ENCODE measurements at regions not wholly inside any gene's neighbourhood (a gene's known extent, or its start where the extent isn't known, plus 50 kb on each side); places are given as distances from the start of the nearest gene placed in this dataset.
A peak's percentile ranks its signal among the peaks of the same experiment; 100 is the strongest.

DNA sequence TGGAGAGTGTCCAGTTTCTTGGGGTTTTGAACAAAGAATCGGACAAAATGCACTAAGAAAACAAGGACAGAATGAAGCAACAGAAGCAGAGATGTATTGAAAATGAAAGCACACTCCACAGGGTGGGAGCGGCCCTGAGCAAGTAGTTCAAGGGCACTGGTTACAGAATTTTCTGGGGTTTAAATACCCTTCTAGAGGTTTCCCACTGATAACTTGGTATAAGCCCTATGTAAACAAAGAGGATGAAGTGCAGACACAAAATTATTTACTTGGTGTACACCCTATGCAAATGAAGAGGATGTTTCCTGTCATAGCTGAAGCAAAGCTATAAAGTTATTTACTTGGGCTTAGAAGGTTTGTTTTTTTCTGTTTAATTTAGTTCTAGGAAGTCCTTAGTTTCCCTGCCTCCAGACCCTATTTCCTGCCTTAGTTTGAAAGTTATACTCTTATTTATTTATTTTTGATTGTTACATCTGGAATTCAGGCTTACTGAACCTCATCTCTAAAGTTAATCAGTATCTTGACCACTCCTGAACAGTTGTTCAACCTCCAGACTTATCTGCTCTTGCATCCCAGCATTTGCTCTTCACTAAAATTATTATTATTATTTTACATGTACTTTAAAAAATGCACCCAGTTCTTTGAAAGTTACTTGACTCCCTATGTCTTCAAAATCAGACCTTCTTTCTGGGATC is 193.5 kb downstream of the SPP2 start:
- no peak for DNase-seq

DNA sequence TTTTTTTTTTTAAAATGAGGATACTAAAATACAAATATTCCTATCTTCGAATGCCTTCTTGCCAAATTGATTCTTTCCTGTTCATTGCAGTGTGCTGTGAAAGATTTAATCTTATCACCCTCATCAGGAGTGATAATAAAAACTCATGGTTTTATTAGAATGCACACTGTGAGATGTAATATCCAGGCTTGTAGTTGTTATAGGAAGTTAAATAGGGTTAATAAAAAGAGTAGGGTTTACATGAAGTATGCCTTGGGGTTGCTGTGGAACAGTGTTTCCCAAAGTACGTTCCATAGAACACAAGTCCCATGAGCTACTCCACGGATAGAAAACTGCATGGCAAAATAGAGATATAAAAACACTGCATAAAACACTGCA is 191.9 kb downstream of the SPP2 start:
- no peak for DNase-seq

GRCh38 chr2:234241656-234242458 is 191.4 kb downstream of the SPP2 start:
- no peak for DNase-seq

DNA sequence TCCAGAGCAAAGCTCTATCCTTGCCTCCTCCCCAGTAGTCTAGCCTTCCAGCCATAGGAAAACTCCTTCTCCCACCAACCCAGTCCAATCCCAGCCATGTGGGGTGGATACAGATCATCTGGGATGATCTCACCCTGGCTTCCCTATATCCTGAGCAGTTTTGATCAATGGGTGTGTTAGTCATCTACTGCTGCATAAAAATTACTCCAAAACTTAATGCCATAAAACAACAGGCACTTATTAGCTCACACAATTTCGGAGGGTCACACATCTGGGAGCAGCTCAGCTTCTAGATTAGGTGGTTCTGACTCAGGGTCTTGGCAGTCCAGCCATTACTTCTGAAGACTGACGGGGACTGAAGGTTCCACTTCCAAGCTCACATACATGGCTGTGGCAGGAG is 190.4 kb downstream of the SPP2 start:
- no peak for DNase-seq

DNA sequence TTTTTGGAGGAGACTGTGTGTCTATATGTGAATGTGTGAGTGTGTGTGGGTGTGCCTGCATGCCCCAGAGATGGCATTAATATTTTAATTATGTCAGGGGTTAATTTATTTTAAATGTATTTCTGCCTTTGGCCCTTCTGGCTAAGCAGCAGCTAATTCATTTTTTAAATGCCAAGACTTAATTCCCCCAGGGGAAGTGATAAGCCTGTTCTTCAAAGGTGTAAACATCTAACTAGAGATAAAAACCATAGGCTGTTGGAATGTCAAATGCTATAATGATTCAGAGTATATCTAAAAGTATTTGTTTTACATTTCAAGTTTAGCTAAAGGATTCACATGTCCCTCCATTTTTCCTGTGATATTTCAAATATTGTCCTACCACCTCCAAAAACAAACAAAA is 184.7 kb downstream of the SPP2 start:
- DNase-seq: no peak

DNA sequence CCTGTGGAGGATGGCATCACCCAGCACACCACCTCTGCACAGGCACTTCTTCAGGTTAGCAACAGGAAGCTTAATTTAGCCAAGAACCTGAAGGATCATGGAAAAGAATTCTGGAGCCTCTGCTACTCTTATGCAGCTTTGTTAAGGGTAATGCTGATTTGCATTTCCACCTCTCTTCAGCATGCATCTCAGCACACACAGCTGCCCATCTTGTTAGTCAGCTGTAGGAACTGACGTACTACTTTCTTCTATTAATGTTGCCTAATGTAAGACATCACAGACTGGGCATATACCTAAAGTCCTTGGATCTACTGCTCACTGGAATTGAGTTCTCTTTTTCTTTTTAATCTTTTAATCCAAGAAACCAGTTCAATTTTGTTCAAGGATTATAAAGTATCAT is 181.0 kb downstream of the SPP2 start:
- no peak for DNase-seq

DNA sequence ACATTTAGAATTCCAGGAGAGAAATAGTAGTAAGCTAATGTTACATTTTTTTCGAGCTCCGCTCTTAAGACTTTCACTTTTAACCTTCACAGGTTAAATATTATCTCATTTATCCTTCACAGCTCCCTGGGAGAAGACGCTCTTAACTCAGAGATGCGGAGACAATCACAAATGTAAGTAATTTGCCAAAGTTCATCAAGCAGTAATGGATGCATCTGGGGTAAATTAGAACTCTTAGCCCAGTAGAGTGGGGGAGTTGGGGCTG is 168.5 kb downstream of the SPP2 start:
- DNase-seq: no peak

DNA sequence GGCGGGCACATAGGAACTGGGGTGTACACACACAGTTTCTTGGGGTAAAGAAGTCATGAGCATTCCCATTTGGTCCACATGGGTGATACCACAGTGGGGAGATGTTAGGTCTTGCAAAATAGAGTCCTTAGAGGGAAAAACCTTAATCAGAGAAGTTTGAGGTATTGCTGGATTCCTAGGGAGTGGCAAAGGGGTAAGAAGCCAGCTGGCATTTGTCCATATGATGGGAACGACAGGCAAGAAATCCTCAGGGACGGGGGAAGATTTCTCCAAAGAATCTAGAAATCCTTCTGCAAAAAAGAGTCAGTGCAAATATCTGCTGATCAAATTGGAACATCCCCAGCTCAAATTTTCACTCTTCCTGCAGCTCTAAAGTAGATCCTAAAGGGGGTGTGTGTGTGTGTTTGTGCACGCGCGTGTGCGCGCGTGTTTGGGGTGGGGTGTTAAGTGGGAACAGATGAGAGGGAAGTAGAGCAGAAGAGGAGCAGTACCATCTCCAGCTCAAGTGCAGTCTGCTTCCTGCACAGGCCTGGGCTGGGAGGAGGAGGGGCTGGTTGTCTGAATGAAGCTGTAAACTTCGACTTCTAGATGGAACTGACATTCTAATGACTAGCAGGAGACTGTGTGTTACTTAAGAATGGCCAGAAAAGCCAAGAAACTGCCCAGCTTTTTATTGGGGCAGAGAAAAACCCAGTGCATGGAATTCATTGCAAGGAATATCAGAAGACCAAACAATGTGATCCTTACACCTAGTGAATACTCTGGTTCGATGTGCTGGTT is 168.0 kb downstream of the SPP2 start:
- DNase-seq: no peak

DNA sequence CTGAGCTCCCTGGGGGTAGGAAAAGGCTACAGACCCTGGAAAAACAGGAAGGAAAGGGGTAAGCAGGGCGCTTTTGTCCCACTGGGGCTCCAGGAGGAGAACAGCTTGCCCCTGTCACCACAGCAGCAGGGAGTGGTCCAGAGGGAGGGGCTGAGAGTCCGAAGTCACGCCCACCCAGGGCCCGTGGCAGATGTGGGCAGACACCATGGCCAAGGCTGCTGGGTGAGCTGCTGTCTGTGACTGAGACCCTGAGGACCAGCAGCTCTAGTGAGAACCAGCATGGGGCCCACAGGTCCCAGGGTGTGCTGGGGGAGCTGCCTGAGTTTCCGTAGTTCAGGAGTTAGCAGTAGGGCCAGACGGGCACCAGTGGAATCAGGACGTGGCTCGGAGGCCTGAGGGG is 162.0 kb downstream of the SPP2 start:
- no peak for DNase-seq

DNA sequence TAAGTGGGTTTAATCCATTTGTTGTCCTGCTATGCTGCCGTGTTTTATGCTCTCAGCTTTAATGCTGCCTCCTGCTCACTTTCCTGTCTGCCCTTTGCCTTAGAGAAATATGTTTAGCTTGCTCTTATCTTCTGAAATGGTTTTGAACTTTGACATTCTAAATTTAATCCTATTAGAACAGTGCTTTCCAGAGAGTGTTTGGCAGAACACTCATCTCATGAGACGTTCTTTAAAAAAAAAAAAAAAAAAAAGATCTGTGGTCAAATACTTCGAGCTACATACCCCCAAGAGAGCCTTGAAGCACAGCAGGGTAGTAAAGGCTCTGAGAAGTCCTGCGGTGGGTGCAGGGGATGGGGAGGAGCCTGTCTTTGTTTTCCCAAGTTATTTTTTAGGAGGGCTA is 161.3 kb downstream of the SPP2 start:
- no peak for DNase-seq

GRCh38 chr2:234206738-234207137 is 156.2 kb downstream of the SPP2 start:
- no peak for DNase-seq

GRCh38 chr2:234204480-234204879 is 154.0 kb downstream of the SPP2 start:
- no peak for DNase-seq

DNA sequence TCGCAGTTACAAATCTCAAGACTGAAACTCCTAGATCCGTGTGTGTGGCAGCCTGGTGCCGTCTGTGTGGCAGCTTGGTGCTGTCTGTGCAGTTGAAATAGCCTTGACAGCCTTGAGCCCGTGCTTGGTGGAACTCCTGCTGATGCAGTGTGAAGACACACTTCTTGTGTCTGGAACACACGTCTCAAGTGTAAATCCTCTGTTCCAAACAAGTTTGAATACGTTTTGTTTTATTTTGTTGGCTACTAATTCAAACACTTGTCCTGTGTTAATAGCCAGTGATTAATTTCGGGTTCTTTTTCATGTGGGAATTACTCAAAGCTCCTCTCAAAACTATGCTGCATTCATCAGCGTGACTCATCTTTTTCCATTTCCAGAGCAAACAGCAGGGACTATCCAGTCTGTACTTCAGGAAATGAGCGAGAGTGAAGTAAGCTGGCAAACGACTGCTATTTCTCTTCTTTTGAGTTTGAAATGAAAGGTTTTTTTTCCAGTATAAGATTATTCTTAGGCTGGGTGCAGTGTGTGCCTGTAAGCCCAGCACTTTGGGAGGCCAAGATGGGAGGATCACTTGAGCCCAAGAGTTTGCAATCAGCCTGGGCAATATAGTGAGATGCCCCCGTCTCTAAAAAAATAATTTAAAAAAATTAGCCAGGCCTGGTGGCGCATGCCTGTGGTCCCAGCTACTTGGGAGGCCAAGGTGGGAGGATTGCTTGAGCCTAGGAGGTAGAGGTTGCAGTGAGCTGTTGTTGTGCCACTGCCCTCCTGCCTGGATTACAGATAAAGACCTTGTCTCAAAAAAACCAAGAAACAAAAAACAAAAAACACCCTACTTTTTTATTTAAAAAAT is 152.9 kb downstream of the SPP2 start:
- DNase-seq: no peak

GRCh38 chr2:234202601-234203000 is 152.1 kb downstream of the SPP2 start:
- no peak for DNase-seq

DNA sequence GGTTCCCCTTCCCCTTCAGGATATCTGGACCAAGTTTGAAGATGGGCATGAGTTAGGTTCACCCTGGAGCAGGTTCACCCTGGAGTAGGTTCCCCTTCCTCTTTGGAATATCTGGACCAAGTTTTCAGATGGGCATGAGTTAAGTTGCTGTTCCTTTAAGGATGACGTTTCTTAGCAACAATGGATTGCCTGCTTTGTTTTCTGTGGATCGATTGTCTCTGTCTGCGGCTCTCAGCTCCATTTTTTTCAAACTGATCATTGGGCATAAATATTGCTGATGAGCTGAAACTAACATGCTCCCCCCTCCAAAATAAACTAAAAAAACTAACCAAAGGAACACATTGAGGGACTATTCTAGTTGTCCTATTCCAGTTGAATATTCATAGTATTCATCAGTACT is 149.5 kb downstream of the SPP2 start:
- DNase-seq: no peak

DNA sequence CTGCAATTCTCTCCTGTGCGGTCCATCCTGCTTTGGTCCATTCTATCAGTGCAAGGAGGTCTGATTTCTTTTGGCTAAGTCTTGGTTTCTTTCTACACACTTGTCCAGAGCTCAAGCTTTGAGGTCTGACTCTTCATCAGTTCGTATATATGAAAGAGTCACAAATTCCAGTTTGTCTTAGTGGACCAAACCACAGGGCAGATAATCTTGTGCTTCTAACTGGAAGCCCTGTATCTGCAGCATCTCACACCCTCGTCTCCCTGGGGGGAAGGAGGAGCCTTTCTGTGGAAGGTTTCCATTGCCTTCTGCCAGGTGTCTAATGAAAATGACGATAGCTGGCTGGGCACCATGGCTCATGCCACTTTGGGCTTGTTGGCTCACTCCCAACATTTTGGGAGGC is 148.5 kb downstream of the SPP2 start:
- DNase-seq: no peak

GRCh38 chr2:234195516-234195915 is 145.0 kb downstream of the SPP2 start:
- DNase-seq: no peak

GRCh38 chr2:234193977-234194563 is 143.6 kb downstream of the SPP2 start:
- no peak for DNase-seq

DNA sequence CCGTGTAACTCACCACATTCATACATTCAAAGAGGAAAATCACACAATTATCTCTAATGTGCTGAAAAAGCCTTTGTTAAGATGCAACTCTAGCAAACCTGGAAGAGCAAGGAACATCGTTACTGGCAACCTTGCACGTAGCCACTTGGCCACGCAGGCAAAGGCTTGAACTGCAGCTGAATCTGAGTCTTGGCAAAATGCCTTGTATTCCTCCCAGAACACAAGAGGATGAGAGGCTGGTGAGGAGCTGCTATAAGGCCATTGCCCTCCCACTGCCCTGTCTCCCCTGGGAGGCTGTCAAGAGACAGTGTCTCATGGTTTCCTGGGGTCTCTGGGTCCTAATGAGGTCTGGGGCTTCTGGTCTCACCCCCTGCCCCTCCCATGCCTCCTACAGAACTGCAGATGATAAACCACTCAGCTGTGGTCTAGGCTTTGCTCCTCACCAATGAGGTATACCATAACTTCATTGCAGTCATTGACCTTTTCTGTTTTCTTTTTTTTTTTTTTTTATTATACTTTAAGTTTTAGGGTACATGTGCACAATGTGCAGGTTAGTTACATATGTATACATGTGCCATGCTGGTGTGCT is 141.4 kb downstream of the SPP2 start:
- DNase-seq: peak; percentile 55

DNA sequence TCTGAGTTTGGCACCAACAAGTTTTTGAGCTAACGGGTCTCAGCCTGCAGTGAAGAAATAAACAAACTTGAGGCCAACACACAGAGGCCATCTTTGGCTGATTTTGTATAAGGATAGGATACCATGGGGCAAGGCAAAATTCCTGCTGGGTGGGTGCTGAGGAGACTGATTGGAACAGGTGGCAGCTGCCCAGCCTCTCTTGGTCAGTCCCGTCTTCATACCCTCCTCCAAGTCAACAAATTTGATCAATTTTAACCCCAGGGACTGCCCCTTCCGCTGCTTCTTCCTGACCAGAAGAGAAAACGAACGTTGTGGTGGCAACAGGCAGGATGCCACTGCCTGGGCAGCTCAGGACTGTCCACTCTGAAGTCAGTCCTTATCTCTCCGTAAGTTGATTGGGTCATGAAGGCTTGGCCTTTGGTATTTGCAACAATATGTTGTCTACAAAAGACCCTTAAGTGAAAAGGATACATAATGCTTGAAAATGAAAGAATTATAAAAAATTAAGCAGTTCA is 139.3 kb downstream of the SPP2 start:
- DNase-seq: no peak

- DNase-seq: no peak
These were observed 138.7 kb downstream of the SPP2 start for GRCh38 chr2:234189230-234189629.

- DNase-seq: no peak
These were observed 137.2 kb downstream of the SPP2 start for GRCh38 chr2:234187646-234188174.
